Fibroblast of mammary gland (primary cell): ENCODE measurements at regions not wholly inside any gene's neighbourhood (a gene's known extent, or its start where the extent isn't known, plus 50 kb on each side); places are given as distances from the start of the nearest gene placed in this dataset.

Experiments
- DNase-seq: peaks from one replicate; pipeline ENCODE4 v3.0.0-alpha.2; 2010; ENCODE audit warnings: low read depth
- H3K4me3 ChIP-seq: 2 replicates; pipeline ENCODE4 v1.5.1; 2011; ENCODE audit warnings: low read depth, mild to moderate bottlenecking, low read length, moderate library complexity; ENCODE audit not compliant: control insufficient read depth
- TF ChIP-seq, protein P1 (sequence below): conservative IDR thresholded peaks from 2 replicates; pipeline ENCODE4 v1.5.1; 2011; ENCODE audit warnings: low read depth, low read length, inconsistent platforms; ENCODE audit not compliant: control insufficient read depth, insufficient read depth

DNA sequence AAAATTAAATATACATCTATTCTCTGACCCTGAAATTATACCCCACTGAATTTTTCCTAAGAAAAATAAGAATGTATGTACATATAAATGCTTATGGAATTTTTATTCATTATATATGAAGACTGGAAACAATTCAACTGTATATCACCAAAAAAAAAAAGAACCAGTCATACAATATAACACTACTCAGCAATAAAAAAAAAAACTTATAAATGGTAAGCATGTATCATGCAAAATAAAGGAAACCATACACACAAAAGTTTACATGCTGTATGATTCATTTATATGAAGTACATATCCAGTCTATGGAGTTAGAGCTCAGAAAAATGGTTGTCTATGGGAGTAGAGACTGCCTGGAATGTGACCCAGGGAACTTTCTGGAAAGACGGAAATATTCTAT is 199.4 kb upstream of the MIR17HG start:
- no peak for DNase-seq
- TF ChIP-seq, protein P1, sequence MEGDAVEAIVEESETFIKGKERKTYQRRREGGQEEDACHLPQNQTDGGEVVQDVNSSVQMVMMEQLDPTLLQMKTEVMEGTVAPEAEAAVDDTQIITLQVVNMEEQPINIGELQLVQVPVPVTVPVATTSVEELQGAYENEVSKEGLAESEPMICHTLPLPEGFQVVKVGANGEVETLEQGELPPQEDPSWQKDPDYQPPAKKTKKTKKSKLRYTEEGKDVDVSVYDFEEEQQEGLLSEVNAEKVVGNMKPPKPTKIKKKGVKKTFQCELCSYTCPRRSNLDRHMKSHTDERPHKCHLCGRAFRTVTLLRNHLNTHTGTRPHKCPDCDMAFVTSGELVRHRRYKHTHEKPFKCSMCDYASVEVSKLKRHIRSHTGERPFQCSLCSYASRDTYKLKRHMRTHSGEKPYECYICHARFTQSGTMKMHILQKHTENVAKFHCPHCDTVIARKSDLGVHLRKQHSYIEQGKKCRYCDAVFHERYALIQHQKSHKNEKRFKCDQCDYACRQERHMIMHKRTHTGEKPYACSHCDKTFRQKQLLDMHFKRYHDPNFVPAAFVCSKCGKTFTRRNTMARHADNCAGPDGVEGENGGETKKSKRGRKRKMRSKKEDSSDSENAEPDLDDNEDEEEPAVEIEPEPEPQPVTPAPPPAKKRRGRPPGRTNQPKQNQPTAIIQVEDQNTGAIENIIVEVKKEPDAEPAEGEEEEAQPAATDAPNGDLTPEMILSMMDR: no peak
- H3K4me3 ChIP-seq: no peak overlapping the region

DNA sequence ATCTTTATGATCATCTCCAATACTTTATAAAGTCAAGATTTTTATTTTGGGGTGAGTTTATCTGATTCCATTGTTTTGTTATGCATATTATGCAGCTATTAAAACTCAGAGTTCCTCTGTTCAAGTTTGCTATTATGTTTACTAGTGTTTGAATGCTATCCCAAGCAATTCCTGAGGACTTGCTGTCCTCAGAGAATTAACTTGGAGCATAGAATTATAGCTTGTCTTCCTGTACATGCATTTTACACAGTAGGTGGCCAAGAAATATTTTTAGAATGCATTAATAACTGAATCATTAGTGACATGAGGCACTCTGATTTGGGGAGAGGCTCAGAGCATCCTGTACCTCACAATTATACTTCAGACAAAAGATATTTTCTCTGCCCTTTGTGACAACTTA is 195.6 kb upstream of the MIR17HG start:
- no peak for DNase-seq
- TF ChIP-seq, protein P1: no peak
- H3K4me3 ChIP-seq: no peak overlapping the region

DNA sequence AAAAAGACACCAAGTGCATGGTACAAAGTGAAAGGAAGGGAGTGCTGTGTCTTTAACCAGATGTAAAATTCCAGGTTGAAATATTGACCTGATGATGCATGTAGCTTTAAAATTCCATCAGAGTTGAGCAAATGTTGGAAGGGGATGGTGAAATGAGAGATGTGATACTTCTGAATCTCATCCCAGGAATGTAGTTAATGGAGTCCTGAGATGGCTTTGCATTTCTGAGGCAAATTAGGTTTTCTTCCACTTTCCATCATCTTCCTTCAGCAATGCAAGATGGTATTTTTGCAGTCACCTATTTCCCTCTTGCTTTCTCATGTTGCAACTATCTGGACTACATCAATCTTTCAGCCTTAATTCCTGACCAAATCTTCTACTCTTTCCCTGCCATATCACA is 194.1 kb upstream of the MIR17HG start:
- TF ChIP-seq, protein P1: no peak
- no peak overlapping the region for H3K4me3 ChIP-seq
- DNase-seq: no peak

DNA sequence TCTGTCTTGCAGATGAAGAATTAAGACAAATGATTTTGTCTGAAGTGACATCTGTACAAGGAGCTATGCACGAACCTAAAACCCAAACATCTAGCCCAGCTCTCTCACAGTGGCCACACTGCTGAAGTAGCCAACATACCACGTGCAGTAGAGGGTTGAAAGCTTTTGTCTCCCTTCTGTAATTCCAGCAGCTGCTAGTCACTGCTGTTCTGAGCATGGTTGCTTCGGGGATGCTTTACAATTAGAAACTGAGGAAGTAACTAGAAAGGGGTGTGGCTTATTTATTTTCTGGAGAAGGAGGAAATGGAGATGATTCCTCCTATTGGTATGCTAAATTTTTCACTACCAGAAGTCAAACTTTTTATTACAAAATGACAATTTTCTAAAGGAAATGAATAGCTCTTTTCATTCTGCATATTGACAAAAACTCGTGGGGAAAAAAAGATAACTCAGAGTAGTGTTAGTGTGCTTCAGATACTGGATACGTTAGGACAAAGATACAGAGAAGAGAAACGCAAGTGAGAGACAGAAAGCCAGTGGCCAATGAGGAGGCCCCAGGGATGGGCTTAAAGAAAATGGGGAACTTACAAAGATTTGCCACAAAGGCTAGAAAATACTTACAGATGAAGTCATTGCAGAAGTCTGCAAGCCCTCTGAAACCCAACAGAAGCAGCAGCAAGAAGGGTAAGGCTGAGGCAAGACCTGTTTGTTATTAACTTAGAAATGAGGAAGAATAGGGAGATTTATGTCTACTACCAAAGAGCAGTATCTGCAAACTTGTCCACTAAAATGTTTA is 192.7 kb upstream of the MIR17HG start:
- TF ChIP-seq, protein P1: no peak
- no peak for DNase-seq
- H3K4me3 ChIP-seq: no peak overlapping the region

DNA sequence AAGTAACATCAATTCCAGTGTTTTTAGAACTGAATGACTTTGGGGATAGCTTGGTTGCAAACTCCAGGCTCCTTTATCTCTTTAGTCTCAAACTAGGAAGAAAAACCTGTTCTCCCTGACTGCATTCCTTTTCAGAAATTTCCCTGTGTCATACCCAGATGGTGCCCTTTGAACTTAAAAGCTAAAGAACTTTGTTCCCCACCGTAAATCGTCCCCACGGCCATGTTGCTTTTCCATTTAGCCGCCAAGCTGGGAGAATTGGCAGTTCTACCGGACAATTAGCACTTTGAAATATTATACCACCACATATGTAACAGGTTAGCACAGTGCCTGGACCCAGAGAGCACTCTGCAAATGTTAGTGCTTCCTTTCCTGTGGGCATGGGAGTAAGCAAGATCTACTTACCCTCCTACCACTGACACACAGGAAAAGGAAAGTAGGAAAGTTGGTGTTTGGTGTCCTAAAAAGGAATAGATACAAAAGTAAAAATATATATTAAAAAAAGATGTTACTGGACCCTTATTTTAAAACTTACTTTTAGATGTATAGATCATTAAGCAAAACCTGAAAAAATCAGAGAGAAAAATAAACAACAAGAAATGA is 191.9 kb upstream of the MIR17HG start:
- TF ChIP-seq, protein P1: no peak
- DNase-seq: no peak
- no peak overlapping the region for H3K4me3 ChIP-seq

DNA sequence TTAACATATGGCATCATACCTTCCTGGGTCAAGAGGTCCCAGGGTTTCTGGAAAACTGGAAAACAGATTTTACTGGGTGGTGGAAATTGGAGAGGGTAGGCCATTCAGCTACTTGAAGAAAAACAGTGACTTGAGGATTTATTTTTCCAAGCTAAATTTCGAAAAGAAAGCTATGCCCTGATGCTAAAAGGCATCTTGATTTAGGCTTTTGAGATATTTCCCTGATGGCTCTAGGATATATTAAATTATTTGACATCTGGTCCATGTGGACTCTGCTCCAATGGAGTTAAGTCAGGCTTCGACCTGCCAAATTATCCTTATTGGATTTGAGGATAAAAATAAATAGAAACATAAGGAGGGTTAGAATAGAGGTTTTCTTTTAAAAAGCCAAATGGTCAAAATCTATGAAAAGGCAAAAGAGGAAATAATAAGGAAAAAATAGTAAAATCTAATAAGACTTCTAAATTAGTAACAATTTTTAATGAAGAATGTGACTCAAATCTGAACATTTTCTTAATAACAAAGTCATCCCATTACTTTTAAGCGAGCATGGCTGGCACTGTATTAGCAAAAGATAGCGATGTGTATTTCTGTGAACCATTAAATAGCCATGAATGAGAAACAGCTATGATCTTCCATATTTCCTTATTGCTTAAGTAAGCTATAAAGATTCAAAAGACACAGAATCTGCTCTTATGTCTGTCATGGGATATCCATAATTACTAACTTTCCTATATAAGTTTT is 190.0 kb upstream of the MIR17HG start:
- no peak for DNase-seq
- TF ChIP-seq, protein P1: no peak
- H3K4me3 ChIP-seq: no peak overlapping the region
